Tibial nerve (tissue), 4 donors: ENCODE measurements at regions not wholly inside any gene's neighbourhood (a gene's known extent, or its start where the extent isn't known, plus 50 kb on each side); places are given as distances from the start of the nearest gene placed in this dataset.

Experiments
- DNase-seq, 2 donors: peaks; one replicate each; pipeline ENCODE4 v3.0.0-alpha.2; 2019; ENCODE audit warnings: low spot score in 2 of 2
- H3K27ac ChIP-seq, 4 donors: fragments of 200-600 bp; sonication (generic) in 3 of 4; one replicate each; pipeline ENCODE4 v1.5.1; 2017 to 2019; ENCODE audit warnings: mild to moderate bottlenecking in 1 of 4
- H3K27me3 ChIP-seq, 2 donors: fragments of 200-600 bp; sonication (generic) in 1 of 2; one replicate each; pipeline versions ENCODE4 v1.5.1 to v1.6.0; 2017 to 2019
- H3K36me3 ChIP-seq, 3 donors: fragments of 200-600 bp; sonication (generic); one replicate each; pipeline ENCODE4 v1.5.1; 2018 to 2019
- H3K4me1 ChIP-seq, 4 donors: fragments of 200-600 bp; sonication (generic) in 3 of 4; one replicate each; pipeline ENCODE4 v1.5.1; 2017 to 2019
- H3K4me3 ChIP-seq, 4 donors: fragments of 200-600 bp; sonication (generic) in 3 of 4; one replicate each; pipeline ENCODE4 v1.5.1; 2017 to 2019; ENCODE audit warnings: mild to moderate bottlenecking in 1 of 4, moderate library complexity in 1 of 4
- H3K9me3 ChIP-seq, 4 donors: fragments of 200-600 bp; sonication (generic) in 3 of 4; one replicate each; pipeline ENCODE4 v1.5.1; 2017 to 2019
- EP300 ChIP-seq, 2 donors: sonication (generic); formaldehyde crosslinking; IDR thresholded peaks; one replicate each; pipeline ENCODE4 v1.6.1; 2017; ENCODE audit warnings: antibody characterized with exemption in 2 of 2, mild to moderate bottlenecking in 1 of 2
- POLR2A ChIP-seq, 2 donors: fragments of 450-650 bp; IDR thresholded peaks; one replicate each; pipeline ENCODE4 v1.6.1; 2017; ENCODE audit warnings: antibody characterized with exemption in 2 of 2, mild to moderate bottlenecking in 2 of 2, moderate library complexity in 2 of 2
- WGBS, 2 donors: methylation state at CpG; one replicate each; pipeline ENCODE4 v1.1.5; 2018; 5-methylcytosine and 5-hydroxymethylcytosine counted together
- TF ChIP-seq, protein P1 (sequence below), 5 experiments: fragments of 200-600 bp in 3 of 5; fragments of 450-650 bp in 2 of 5; sonication (generic) in 3 of 5; IDR thresholded peaks; one replicate each; pipeline ENCODE4 v1.5.1; 2016 to 2019; ENCODE audit warnings: antibody characterized with exemption in 5 of 5, mild to moderate bottlenecking in 3 of 5, moderate library complexity in 2 of 5

DNA sequence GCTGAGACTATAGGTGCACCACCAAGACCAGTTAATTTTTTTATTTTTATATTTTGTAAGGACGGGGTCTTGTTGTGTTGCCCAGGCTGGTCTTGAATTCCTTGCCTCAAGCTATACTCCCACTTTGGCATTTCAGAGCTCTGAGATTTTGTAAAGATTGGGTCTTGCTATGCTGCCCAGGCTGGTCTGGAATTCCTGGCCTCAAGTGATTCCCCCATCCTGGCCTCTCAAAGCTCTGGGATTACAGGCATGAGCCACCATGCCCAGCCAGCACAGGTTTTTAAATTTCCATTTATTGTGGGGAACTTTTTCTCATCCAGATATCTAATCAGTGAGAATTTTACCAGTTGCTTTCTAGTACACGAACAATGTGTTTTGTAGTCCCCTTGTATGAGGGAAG is 156.1 kb upstream of the VLDLR start:
- Histone ChIP-seq H3K36me3 (no peaks in the 10 kb centered on the region), H3K27me3 (no peaks in the 10 kb centered on the region), H3K27ac (no peak overlapping the region), H3K4me1 (peaks cover 0 to 4% (median 0%) of the 10 kb centered on the region in 4 donors), H3K9me3 (peaks cover 0 to 11% (median 0%) of the 10 kb centered on the region in 4 donors), H3K4me3 (no peak overlapping the region)
- DNase-seq: no peak
- 96 to 98% methylated on average over 2 of the region's 2 CpGs for WGBS, 2 donors
- TF ChIP-seq POLR2A (IDR thresholded peaks at IDR 0.05) (no peak), EP300 (IDR thresholded peaks at IDR 0.05) (no peak)
- TF ChIP-seq, protein P1, sequence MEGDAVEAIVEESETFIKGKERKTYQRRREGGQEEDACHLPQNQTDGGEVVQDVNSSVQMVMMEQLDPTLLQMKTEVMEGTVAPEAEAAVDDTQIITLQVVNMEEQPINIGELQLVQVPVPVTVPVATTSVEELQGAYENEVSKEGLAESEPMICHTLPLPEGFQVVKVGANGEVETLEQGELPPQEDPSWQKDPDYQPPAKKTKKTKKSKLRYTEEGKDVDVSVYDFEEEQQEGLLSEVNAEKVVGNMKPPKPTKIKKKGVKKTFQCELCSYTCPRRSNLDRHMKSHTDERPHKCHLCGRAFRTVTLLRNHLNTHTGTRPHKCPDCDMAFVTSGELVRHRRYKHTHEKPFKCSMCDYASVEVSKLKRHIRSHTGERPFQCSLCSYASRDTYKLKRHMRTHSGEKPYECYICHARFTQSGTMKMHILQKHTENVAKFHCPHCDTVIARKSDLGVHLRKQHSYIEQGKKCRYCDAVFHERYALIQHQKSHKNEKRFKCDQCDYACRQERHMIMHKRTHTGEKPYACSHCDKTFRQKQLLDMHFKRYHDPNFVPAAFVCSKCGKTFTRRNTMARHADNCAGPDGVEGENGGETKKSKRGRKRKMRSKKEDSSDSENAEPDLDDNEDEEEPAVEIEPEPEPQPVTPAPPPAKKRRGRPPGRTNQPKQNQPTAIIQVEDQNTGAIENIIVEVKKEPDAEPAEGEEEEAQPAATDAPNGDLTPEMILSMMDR (IDR thresholded peaks at IDR 0.05): no peak

GRCh38 chr9:2465921-2466460 is 155.6 kb upstream of the VLDLR start:
- no peak overlapping the region for H3K4me3 ChIP-seq
- peaks cover 0 to 4% (median 0%) of the 10 kb centered on the region in 4 donors for H3K4me1 ChIP-seq
- TF ChIP-seq, protein P1 (IDR thresholded peaks at IDR 0.05): no peak
- TF ChIP-seq EP300 (IDR thresholded peaks at IDR 0.05) (no peak), POLR2A (IDR thresholded peaks at IDR 0.05) (no peak)
- 70 to 88% methylated on average over 1 of the region's 1 CpG for WGBS, 2 donors
- no peak for DNase-seq
- no peaks in the 10 kb centered on the region for H3K36me3 ChIP-seq
- no peak overlapping the region for H3K27ac ChIP-seq
- no peaks in the 10 kb centered on the region for H3K27me3 ChIP-seq
- H3K9me3 ChIP-seq: peaks cover 0 to 11% (median 0%) of the 10 kb centered on the region in 4 donors

DNA sequence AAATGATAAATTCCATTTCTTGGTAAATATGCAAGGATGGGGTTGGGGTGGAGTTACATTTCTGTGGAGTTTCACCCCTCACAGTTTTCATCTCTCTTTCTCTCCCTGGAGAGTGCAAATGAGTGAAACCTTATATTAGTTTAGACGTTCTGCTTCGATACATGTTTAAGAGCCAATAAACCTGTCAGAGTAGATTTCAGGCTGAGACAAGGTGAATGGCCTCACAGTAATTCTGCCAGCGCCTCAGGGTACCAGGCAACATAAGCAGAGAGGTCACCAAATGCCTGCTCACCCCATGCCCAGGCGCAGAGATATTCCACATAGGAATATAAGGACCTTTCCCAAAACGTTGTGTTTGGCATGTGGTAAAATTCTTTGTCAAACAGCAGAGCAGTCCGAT is 154.9 kb upstream of the VLDLR start:
- TF ChIP-seq, protein P1 (IDR thresholded peaks at IDR 0.05): no peak
- TF ChIP-seq POLR2A (IDR thresholded peaks at IDR 0.05): no peak
- TF ChIP-seq EP300 (IDR thresholded peaks at IDR 0.05): no peak
- DNase-seq: no peak
- Histone ChIP-seq H3K27me3 (no peaks in the 10 kb centered on the region), H3K36me3 (no peaks in the 10 kb centered on the region), H3K4me1 (peaks cover 0 to 4% (median 0%) of the 10 kb centered on the region in 4 donors), H3K4me3 (no peak overlapping the region), H3K9me3 (peaks cover 0 to 11% (median 0%) of the 10 kb centered on the region in 4 donors), H3K27ac (no peak overlapping the region)
- 75 to 80% methylated on average over 6 of the region's 6 CpGs for whole genome bisulfite sequencing, 2 donors

GRCh38 chr9:2469681-2470221 is 151.8 kb upstream of the VLDLR start:
- peak; percentile 25 to 44 for DNase-seq
- H3K4me1 ChIP-seq: peaks cover 0 to 4% (median 0%) of the 10 kb centered on the region in 4 donors
- WGBS, 2 donors: 32 to 45% methylated on average over 6 of the region's 6 CpGs
- TF ChIP-seq EP300 (IDR thresholded peaks at IDR 0.05): peak in 1 of 2 donors; percentile 60
- TF ChIP-seq, protein P1 (IDR thresholded peaks at IDR 0.05): no peak
- no peak for TF ChIP-seq POLR2A (IDR thresholded peaks at IDR 0.05)
- H3K27ac ChIP-seq: no peak overlapping the region
- H3K4me3 ChIP-seq: no peak overlapping the region
- H3K9me3 ChIP-seq: peaks cover 0 to under 1% (median 0%) of the 10 kb centered on the region in 4 donors
- H3K27me3 ChIP-seq: no peaks in the 10 kb centered on the region
- H3K36me3 ChIP-seq: no peaks in the 10 kb centered on the region

GRCh38 chr9:2473681-2474080 is 147.9 kb upstream of the VLDLR start:
- TF ChIP-seq POLR2A (IDR thresholded peaks at IDR 0.05) (no peak), EP300 (IDR thresholded peaks at IDR 0.05) (no peak)
- TF ChIP-seq, protein P1 (IDR thresholded peaks at IDR 0.05): no peak
- Histone ChIP-seq H3K4me1 (peaks cover 0 to 4% (median 0%) of the 10 kb centered on the region in 4 donors), H3K27ac (no peak overlapping the region), H3K9me3 (no peaks in the 10 kb centered on the region), H3K27me3 (no peaks in the 10 kb centered on the region), H3K4me3 (no peak overlapping the region), H3K36me3 (no peaks in the 10 kb centered on the region)
- WGBS, 2 donors: 57 to 59% methylated on average over 1 of the region's 1 CpG
- no peak for DNase-seq
